GM12878 (cell line): ENCODE measurements at regions not wholly inside any gene's neighbourhood (a gene's known extent, or its start where the extent isn't known, plus 50 kb on each side); places are given as distances from the start of the nearest gene placed in this dataset.

ENCODE experiments used
- ATAC-seq: fragments of 200-7000 bp; cut with Tn5 transposase; 3 replicates; pipeline ENCODE4 v1.9.1; 2020; ENCODE audit warnings: mild to moderate bottlenecking, moderate library complexity
- BruUV-seq: library from RNA; stranded (reverse); fragments of 400-500 nt; replicated peaks from 2 replicates; lab custom pipeline; 2021; lab: Mats Ljungman, UMichigan
- CTCF ChIA-PET: fragments of 300-600 bp; sonication (Branson Sonifier 250); formaldehyde crosslinking; extraction: SDS; loops from one replicate; lab custom pipeline; 2021; ENCODE audit warnings: inconsistent platforms; lab: Yijun Ruan, JAX
- POLR2A ChIA-PET: fragments of 350-600 bp; formaldehyde crosslinking; extraction: SDS; loops from one replicate; lab custom pipeline; 2021; ENCODE audit warnings: inconsistent platforms; lab: Charles Lee
- RAD21 ChIA-PET: fragments of 300-600 bp; sonication (Branson Sonifier 250); formaldehyde crosslinking; loops from one replicate; lab custom pipeline; 2023; ENCODE audit warnings: antibody characterized with exemption; ENCODE audit not compliant: unreplicated experiment; lab: Charles Lee
- SMC1A ChIA-PET: fragments of 300-600 bp; sonication (Branson Sonifier 250); formaldehyde crosslinking; loops from one replicate; lab custom pipeline; 2023; ENCODE audit not compliant: unreplicated experiment, uncharacterized antibody; lab: Charles Lee
- DNase-seq: peaks from one replicate; pipeline ENCODE4 v3.0.0-alpha.2; 2011; ENCODE audit warnings: low read depth, low spot score
- FAIRE-seq: peaks from 3 replicates; lab custom pipeline; 2011; peaks lifted over from hg19 to GRCh38; lab: Jason Lieb, UNC
- H2AFZ ChIP-seq: 2 replicates; pipeline ENCODE4 v1.6.0; 2011; ENCODE audit warnings: low read depth, low read length, control low read depth; ENCODE audit not compliant: control insufficient read depth
- H3K27ac ChIP-seq: 2 replicates; pipeline ENCODE4 v1.5.1; 2011; ENCODE audit warnings: control low read depth; ENCODE audit not compliant: control insufficient read depth, insufficient read depth
- H3K27me3 ChIP-seq, 2 experiments: replicated peaks in 1 of 2; 2 replicates each; pipeline versions ENCODE4 v1.6.0 to v1.6.1; 2011; ENCODE audit warnings: low read length in 1 of 2; ENCODE audit not compliant: control insufficient read depth in 2 of 2, insufficient read depth in 2 of 2
- H3K36me3 ChIP-seq, 2 experiments: 2 replicates each; pipeline ENCODE4 v1.5.1; 2011; ENCODE audit warnings: low read length in 1 of 2; ENCODE audit not compliant: control insufficient read depth in 2 of 2, insufficient read depth in 2 of 2
- H3K4me1 ChIP-seq: 2 replicates; pipeline ENCODE4 v1.6.1; 2011; ENCODE audit warnings: mild to moderate bottlenecking, low read length, moderate library complexity, mixed read lengths; ENCODE audit not compliant: control insufficient read depth, insufficient read depth
- H3K4me2 ChIP-seq: 2 replicates; pipeline ENCODE4 v1.6.0; 2011; ENCODE audit warnings: control low read depth; ENCODE audit not compliant: control insufficient read depth, insufficient read depth
- H3K4me3 ChIP-seq: fragments of 200-600 bp; sonication (generic); 2 replicates; pipeline ENCODE4 v1.5.1; 2016
- H3K79me2 ChIP-seq: 2 replicates; pipeline ENCODE4 v1.6.0; 2011; ENCODE audit warnings: low read length; ENCODE audit not compliant: control insufficient read depth, insufficient read depth
- H3K9ac ChIP-seq: 2 replicates; pipeline ENCODE4 v1.8.0; 2011; ENCODE audit warnings: low read length, control low read depth, mixed read lengths; ENCODE audit not compliant: control insufficient read depth, insufficient read depth
- H3K9me3 ChIP-seq: replicated peaks from 3 replicates; pipeline ENCODE4 v1.5.1; 2011; ENCODE audit warnings: mild to moderate bottlenecking, low read length; ENCODE audit not compliant: control insufficient read depth, insufficient read depth
- H4K20me1 ChIP-seq: 2 replicates; pipeline ENCODE4 v1.6.0; 2011; ENCODE audit not compliant: control insufficient read depth, insufficient read depth
- BMI1 ChIP-seq: fragments of 450-650 bp; IDR thresholded peaks from 2 replicates; pipeline ENCODE4 v1.6.1; 2016; ENCODE audit warnings: mild to moderate bottlenecking, moderate library complexity, borderline replicate concordance
- CREM ChIP-seq: IDR thresholded peaks from 2 replicates; pipeline ENCODE4 v1.6.1; 2014; ENCODE audit warnings: antibody characterized with exemption, low read depth
- ELK1 ChIP-seq: IDR thresholded peaks from 2 replicates; pipeline ENCODE4 v1.6.1; 2012; ENCODE audit warnings: low read depth, low read length, improper control_type of control experiment
- HDGF ChIP-seq: fragments of 450-650 bp; IDR thresholded peaks from 2 replicates; pipeline ENCODE4 v1.6.1; 2016; ENCODE audit warnings: antibody characterized with exemption
- RAD51 ChIP-seq: fragments of 450-650 bp; IDR thresholded peaks from 2 replicates; pipeline ENCODE4 v1.6.1; 2016; ENCODE audit warnings: moderate library complexity, mild to moderate bottlenecking, inconsistent platforms
- RBBP5 ChIP-seq: fragments of 200-600 bp; sonication (generic); conservative IDR thresholded peaks from 2 replicates; pipeline ENCODE4 v1.6.1; 2016
- YBX1 ChIP-seq: fragments of 450-650 bp; IDR thresholded peaks from 2 replicates; pipeline ENCODE4 v1.6.1; 2016; ENCODE audit warnings: antibody characterized with exemption
- WGBS: methylation state at CpG from one replicate; pipeline ENCODE4 v1.1.6; 2016; ENCODE audit warnings: low lambda C conversion rate; ENCODE audit not compliant: insufficient replicate concordance, insufficient coverage; ENCODE audit errors: missing lambda C conversion rate; 5-methylcytosine and 5-hydroxymethylcytosine counted together
- in situ Hi-C: fragments of 300-500 bp; cut with MboI; formaldehyde crosslinking; loops from 9 replicates; pipeline ENCODE4 v1.14.3; 2018; ENCODE audit warnings: mixed read lengths
- intact Hi-C: fragments of 100-400 bp; cut with micrococcal nuclease; formaldehyde crosslinking; loops from one replicate; pipeline ENCODE4 v1.14.2; 2022; ENCODE audit not compliant: unreplicated experiment

- TF ChIP-seq BMI1: no peak
- no peak for TF ChIP-seq HDGF
- TF ChIP-seq YBX1: no peak
- TF ChIP-seq RBBP5: no peak
- TF ChIP-seq CREM: no peak
These were observed 87.6 kb upstream of the MC3R start (continued) for GRCh38 chr20:56160956-56161355.

GRCh38 chr20:56163806-56164205, 84.7 kb upstream of the MC3R start:
- no peaks in the 10 kb centered on the region for H3K27me3 ChIP-seq
- intact Hi-C loops: no loop called here
- H3K4me2 ChIP-seq: no peak overlapping the region
- no peak for FAIRE-seq
- TF ChIP-seq RAD51 (peak; percentile 48; the same call in 1 of the 2 replicates), ELK1 (no peak)
- TF ChIP-seq, all 136 proteins: peak for 1
- no peaks in the 10 kb centered on the region for H3K79me2 ChIP-seq
- no peak for DNase-seq
- no peak overlapping the region for H3K9ac ChIP-seq
- H3K9me3 ChIP-seq: no peaks in the 10 kb centered on the region
- H3K27ac ChIP-seq: no peak overlapping the region
- H4K20me1 ChIP-seq: no peaks in the 10 kb centered on the region
- BruUV-seq: no TSS peak
- CTCF ChIA-PET: no interaction called here
- ATAC-seq: no peak
- H3K4me3 ChIP-seq: no peak overlapping the region
- H3K36me3 ChIP-seq: no peaks in the 10 kb centered on the region
- SMC1A ChIA-PET: no interaction called here
- 24% methylated on average over 5 of the region's 6 CpGs for WGBS
- POLR2A ChIA-PET: interaction anchor here (0.6 kb wide), 1 partner anchor 11 kb away, joined by 4 read pairs; no protein-coding TSS in a partner anchor
- RAD21 ChIA-PET: no interaction called here
- in situ Hi-C loops: no loop called here
- H2AFZ ChIP-seq: no peak overlapping the region
- H3K4me1 ChIP-seq: no peaks in the 10 kb centered on the region
